Left ventricle myocardium inferior (tissue), 1 donor: ENCODE measurements at regions not wholly inside any gene's neighbourhood (a gene's known extent, or its start where the extent isn't known, plus 50 kb on each side); places are given as distances from the start of the nearest gene placed in this dataset.

Experiments used
- DNase-seq: peaks from one replicate; pipeline ENCODE4 v3.0.0-alpha.2; 2020
- H3K27ac ChIP-seq: fragments of 200-600 bp; replicated peaks from 2 replicates; pipeline ENCODE4 v1.8.0; 2021
- H3K27me3 ChIP-seq: fragments of 200-600 bp; 2 replicates; pipeline ENCODE4 v1.8.0; 2021; ENCODE audit warnings: low read depth
- H3K36me3 ChIP-seq: fragments of 200-600 bp; 2 replicates; pipeline ENCODE4 v1.8.0; 2021
- H3K4me1 ChIP-seq: fragments of 200-600 bp; 2 replicates; pipeline ENCODE4 v1.8.0; 2021
- H3K4me3 ChIP-seq: fragments of 200-600 bp; 2 replicates; pipeline ENCODE4 v1.8.0; 2021; ENCODE audit warnings: mild to moderate bottlenecking, moderate library complexity
- H3K9me3 ChIP-seq: fragments of 200-600 bp; replicated peaks from 2 replicates; pipeline ENCODE4 v1.8.0; 2021
- intact Hi-C: fragments of 100-400 bp; cut with micrococcal nuclease; formaldehyde crosslinking; loops from one replicate; pipeline ENCODE4 v1.11.0; 2022
- TF ChIP-seq, protein P1 (sequence below): fragments of 200-600 bp; IDR thresholded peaks from 2 replicates; pipeline ENCODE4 v1.8.0; 2021; ENCODE audit warnings: antibody characterized with exemption, mild to moderate bottlenecking, borderline replicate concordance
- donor health status: DM: no; HTN: yes; CAD: no; lungs with severe emphysema.

DNA sequence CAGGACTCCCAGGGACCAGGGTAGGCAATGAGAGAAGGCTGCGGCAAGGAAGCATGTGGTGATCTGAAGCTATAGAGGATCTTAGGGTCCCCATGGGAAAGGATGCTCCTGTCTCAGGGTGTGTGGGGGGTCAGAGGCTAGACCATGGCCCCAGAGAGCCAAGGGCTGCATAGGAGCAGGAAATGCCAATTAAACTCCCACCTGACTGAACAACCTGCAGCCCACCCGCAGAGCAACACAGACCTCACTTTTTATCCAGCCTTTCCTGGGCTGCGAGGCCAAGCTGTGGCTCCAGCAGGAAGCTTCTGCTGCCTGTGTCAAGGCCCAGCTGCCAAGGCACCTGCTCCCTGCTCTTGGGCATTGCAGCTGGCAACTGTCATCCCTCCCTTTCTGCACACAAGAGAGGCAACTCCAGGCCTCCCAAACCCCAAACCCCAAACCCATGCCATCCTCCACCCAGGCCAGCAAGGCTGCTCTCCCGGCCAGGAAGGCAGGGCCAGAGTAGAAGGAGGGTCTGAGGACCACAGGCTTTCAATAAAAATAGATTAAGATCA lies 290.1 kb downstream of the FOXO1 start:
- peaks cover 7% of the 10 kb centered on the region for H3K4me1 ChIP-seq
- no peak overlapping the region for H3K27ac ChIP-seq
- H3K9me3 ChIP-seq, result peaks cover 7% of the 10 kb centered on the region
- TF ChIP-seq, protein P1, sequence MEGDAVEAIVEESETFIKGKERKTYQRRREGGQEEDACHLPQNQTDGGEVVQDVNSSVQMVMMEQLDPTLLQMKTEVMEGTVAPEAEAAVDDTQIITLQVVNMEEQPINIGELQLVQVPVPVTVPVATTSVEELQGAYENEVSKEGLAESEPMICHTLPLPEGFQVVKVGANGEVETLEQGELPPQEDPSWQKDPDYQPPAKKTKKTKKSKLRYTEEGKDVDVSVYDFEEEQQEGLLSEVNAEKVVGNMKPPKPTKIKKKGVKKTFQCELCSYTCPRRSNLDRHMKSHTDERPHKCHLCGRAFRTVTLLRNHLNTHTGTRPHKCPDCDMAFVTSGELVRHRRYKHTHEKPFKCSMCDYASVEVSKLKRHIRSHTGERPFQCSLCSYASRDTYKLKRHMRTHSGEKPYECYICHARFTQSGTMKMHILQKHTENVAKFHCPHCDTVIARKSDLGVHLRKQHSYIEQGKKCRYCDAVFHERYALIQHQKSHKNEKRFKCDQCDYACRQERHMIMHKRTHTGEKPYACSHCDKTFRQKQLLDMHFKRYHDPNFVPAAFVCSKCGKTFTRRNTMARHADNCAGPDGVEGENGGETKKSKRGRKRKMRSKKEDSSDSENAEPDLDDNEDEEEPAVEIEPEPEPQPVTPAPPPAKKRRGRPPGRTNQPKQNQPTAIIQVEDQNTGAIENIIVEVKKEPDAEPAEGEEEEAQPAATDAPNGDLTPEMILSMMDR, result no peak
- no peak overlapping the region for H3K4me3 ChIP-seq
- intact Hi-C loops, result no loop called here
- H3K27me3 ChIP-seq, result no peaks in the 10 kb centered on the region
- no peaks in the 10 kb centered on the region for H3K36me3 ChIP-seq
- DNase-seq, result no peak

DNA sequence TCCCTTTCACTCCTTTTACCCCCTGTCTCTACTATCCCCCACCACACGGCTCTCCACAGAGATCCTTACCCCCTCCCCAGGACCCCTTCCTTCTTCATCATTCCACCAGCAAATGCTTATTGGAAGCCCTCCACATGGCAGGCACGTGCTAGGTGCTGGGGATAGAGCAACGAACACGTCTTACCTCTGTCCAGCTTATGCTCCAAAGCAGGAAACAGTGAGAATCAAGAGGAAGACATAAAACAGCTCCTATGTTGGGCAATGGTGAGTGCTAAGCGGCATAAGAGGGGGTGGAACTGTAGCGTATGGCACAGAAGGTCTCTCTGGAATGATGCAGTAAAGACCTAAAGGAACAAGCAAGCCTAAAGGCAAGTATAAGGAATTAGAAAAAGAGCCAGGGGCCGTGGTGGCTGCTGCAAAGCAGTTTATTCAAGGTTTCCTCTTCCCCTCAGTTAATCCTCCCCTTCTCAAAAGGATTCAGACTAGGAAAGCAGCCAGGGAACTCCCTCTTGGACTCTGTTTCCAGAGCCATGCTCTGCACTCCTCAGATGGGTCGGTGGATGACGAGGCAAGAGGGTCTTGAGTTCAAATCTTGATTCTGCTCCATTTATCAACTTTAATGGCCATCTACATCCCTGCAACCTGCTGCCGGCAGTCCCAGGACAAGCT lies 289.4 kb downstream of the FOXO1 start:
- Histone ChIP-seq H3K4me1 (peaks cover 7% of the 10 kb centered on the region), H3K27me3 (no peaks in the 10 kb centered on the region), H3K36me3 (no peaks in the 10 kb centered on the region), H3K4me3 (no peak overlapping the region), H3K9me3 (peaks cover 7% of the 10 kb centered on the region), H3K27ac (no peak overlapping the region)
- intact Hi-C loops, result no loop called here
- TF ChIP-seq, protein P1, result no peak
- no peak for DNase-seq

DNA sequence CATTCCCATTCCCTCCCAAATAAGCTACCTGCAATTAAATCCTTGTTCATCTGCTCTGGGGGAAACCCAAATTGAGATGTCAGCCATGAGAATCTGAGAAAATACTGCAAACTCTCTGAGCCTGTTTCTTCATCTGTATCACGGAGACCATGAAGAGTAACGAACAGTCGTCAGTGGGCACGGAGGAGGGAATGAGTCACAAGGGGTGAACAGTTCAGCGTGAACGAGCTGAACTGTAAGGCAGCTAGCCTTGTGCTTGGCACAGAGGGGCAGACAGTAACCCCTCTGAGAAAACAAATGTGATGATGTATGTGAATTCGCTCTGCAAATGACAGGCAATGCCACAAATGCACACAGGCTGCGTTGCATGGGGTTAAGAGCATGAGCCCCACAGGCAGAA lies 288.7 kb downstream of the FOXO1 start:
- Histone ChIP-seq H3K27me3 (no peaks in the 10 kb centered on the region), H3K9me3 (peaks cover 7% of the 10 kb centered on the region), H3K4me1 (peaks cover 7% of the 10 kb centered on the region), H3K36me3 (no peaks in the 10 kb centered on the region), H3K4me3 (no peak overlapping the region), H3K27ac (no peak overlapping the region)
- TF ChIP-seq, protein P1, result no peak
- intact Hi-C loops, result no loop called here
- no peak for DNase-seq

DNA sequence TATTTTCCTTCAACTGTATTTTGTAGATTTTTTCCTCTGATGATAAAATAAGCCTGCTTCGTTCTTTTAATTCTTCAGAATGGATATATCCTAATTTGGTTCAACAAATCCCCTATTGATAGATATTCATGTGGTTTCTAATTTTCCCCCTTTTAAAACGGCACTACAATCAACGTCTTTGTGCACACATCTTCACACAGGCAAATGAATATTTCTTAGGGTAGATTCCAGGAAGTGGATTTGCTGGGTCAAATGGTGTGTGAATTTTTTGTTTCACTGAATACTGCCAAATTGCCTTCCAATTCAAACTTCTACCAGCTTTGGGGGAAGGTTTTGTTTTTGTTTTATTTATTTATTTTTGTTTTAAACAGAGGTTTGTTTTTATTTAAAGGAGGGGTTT lies 287.2 kb downstream of the FOXO1 start:
- H3K27ac ChIP-seq, result no peak overlapping the region

DNA sequence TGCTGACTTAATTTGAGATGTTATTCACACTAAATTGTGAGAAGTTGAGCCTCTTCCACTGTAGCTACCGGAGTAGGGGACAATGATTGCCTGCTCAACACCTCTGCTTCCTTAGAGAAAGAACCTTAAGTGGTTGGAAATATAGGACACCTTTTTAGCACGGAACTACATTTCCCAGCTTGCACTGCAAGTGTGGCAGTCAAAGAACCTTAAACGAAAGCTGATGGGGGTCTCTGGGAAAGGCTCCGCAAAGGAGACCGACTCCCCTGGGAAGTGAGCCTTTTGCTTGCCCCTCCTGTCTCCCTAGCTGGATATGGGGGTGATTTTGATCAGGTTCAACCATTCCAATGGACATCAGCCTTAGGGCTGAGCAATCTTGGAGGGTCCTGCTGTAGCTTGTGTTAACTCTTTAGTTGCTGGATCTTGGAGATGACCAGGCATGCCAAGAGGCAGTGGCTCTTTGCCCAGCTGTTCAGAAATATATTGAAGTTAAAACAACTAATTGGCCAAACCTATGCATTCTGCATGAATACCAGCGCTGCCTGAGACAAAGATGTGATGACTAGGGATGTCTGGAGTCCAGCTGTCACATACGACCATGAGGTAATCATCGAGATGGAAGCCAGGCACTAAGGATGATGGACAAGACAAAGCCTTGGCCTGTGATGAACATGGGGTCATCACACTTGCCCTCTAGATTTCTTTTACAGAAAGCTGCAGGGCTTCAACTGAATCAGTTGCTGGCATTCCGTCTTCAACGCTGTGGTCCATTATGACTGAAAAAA lies 286.5 kb downstream of the FOXO1 start:
- TF ChIP-seq, protein P1, result no peak
- Histone ChIP-seq H3K36me3 (no peaks in the 10 kb centered on the region), H3K27ac (no peak overlapping the region), H3K27me3 (no peaks in the 10 kb centered on the region), H3K4me1 (peaks cover 7% of the 10 kb centered on the region), H3K4me3 (no peak overlapping the region), H3K9me3 (peaks cover 7% of the 10 kb centered on the region)
- no peak for DNase-seq
- intact Hi-C loops, result no loop called here

More for the DNA sequence above, 287.2 kb downstream of the FOXO1 start:
- Histone ChIP-seq H3K4me1 (peaks cover 7% of the 10 kb centered on the region), H3K4me3 (no peak overlapping the region), H3K36me3 (no peaks in the 10 kb centered on the region), H3K27me3 (no peaks in the 10 kb centered on the region), H3K9me3 (peaks cover 7% of the 10 kb centered on the region)
- no peak for DNase-seq
- TF ChIP-seq, protein P1, result no peak
- intact Hi-C loops, result no loop called here
